ENCODE measurements at regions not wholly inside any gene's neighbourhood (a gene's known extent, or its start where the extent isn't known, plus 50 kb on each side); places are given as distances from the start of the nearest gene placed in this dataset.
"Not testable (repeated sequence)": the region's sequence is repeated elsewhere in the genome, so short reads cannot be mapped to it uniquely, and the experiment has no call there.

- TF ChIP-seq CTCF (IDR thresholded peaks at IDR 0.05); POLR2A (IDR thresholded peaks at IDR 0.05); EP300 (IDR thresholded peaks at IDR 0.05; ENCODE audit: low read depth): not testable (repeated sequence)
These were observed 932.4 kb upstream of the ZNF722 start for GRCh38 chr7:63066235-63066634.
